K562 (cell line): ENCODE measurements at regions not wholly inside any gene's neighbourhood (a gene's known extent, or its start where the extent isn't known, plus 50 kb on each side); places are given as distances from the start of the nearest gene placed in this dataset.

Experiments
- ATAC-seq: fragments of 200-7000 bp; cut with Tn5 transposase; 3 replicates; pipeline ENCODE4 v1.9.1; 2020; ENCODE audit warnings: moderate library complexity
- BruUV-seq: library from RNA; stranded (reverse); fragments of 400-500 nt; replicated peaks from 2 replicates; lab custom pipeline; 2021; lab: Mats Ljungman, UMichigan
- CTCF ChIA-PET: fragments of 300-600 bp; formaldehyde crosslinking; extraction: SDS; loops from one replicate; lab custom pipeline; 2021; ENCODE audit warnings: low intra/inter-chr PET ratio; lab: Yijun Ruan, JAX
- POLR2A ChIA-PET: fragments of 300-600, 350-650 bp; sonication (Branson Sonifier 250); formaldehyde crosslinking; extraction: SDS; loops from one replicate; lab custom pipeline; 2021; ENCODE audit warnings: antibody characterized with exemption, inconsistent platforms; lab: Yijun Ruan, JAX
- DNase-seq, 4 experiments: peaks; one replicate each; pipeline versions ENCODE4 v3.0.0 to v3.0.0-alpha.2; 2011 to 2018; ENCODE audit warnings: low spot score in 3 of 4, mixed read lengths in 3 of 4; ENCODE audit errors: extremely low read depth in 1 of 4
- FAIRE-seq: peaks from 2 replicates; lab custom pipeline; 2011; peaks lifted over from hg19 to GRCh38; lab: Jason Lieb, UNC
- H2AFZ ChIP-seq: 2 replicates; pipeline ENCODE4 v1.6.0; 2011; ENCODE audit warnings: low read depth, low read length, control low read depth, inconsistent platforms
- H3K27ac ChIP-seq: fragments of 200-600 bp; 3 replicates; pipeline ENCODE4 v1.8.0; 2011; ENCODE audit warnings: low read depth, mild to moderate bottlenecking, control low read depth, inconsistent platforms, low read length, moderate library complexity, mixed read lengths; ENCODE audit errors: extremely low read depth
- H3K27me3 ChIP-seq, 2 experiments: fragments of 300-600 bp in 1 of 2; 2 replicates in 1 of 2; 3 replicates in 1 of 2; pipeline versions ENCODE4 v1.6.0 to v1.8.0; 2011; ENCODE audit warnings: inconsistent platforms in 2 of 2, low read length in 2 of 2, mild to moderate bottlenecking in 1 of 2, mixed read lengths in 1 of 2, moderate library complexity in 1 of 2; ENCODE audit not compliant: control insufficient read depth in 2 of 2, insufficient read depth in 2 of 2
- H3K36me3 ChIP-seq: fragments of 300-600 bp; 3 replicates; pipeline ENCODE4 v1.8.0; 2011; ENCODE audit warnings: mild to moderate bottlenecking, low read length, inconsistent platforms; ENCODE audit not compliant: control insufficient read depth, insufficient read depth
- H3K4me1 ChIP-seq, 2 experiments: fragments of 200-600 bp in 1 of 2; replicated peaks in 1 of 2; 2 replicates in 1 of 2; 3 replicates in 1 of 2; pipeline versions ENCODE4 v1.5.1 to v1.8.0; 2011; ENCODE audit warnings: inconsistent platforms in 2 of 2, low read length in 2 of 2, mild to moderate bottlenecking in 1 of 2, mixed read lengths in 1 of 2, moderate library complexity in 1 of 2; ENCODE audit not compliant: control insufficient read depth in 2 of 2, insufficient read depth in 2 of 2
- H3K4me2 ChIP-seq: 2 replicates; pipeline ENCODE4 v1.6.1; 2011; ENCODE audit warnings: low read length, control low read depth, inconsistent platforms, mixed read lengths; ENCODE audit not compliant: insufficient read depth
- H3K4me3 ChIP-seq: fragments of 200-600 bp; sonication (generic), shearing (Covaris generic); 2 replicates; pipeline ENCODE4 v1.5.1; 2016; ENCODE audit warnings: control low read depth, inconsistent platforms
- H3K79me2 ChIP-seq: fragments of 200-600 bp; 3 replicates; pipeline ENCODE4 v1.8.0; 2011; ENCODE audit warnings: low read length, inconsistent platforms; ENCODE audit not compliant: control insufficient read depth, insufficient read depth
- H3K9ac ChIP-seq, 2 experiments: 2 replicates each; pipeline versions ENCODE4 v1.6.0 to v1.6.1; 2011; ENCODE audit warnings: low read depth in 2 of 2, low read length in 2 of 2, control low read depth in 1 of 2, inconsistent platforms in 1 of 2, mild to moderate bottlenecking in 1 of 2, mixed read lengths in 1 of 2; ENCODE audit not compliant: insufficient read depth in 1 of 2
- H3K9me1 ChIP-seq: one replicate; pipeline ENCODE4 v1.6.0; 2011; ENCODE audit warnings: inconsistent platforms, mild to moderate bottlenecking, low read length, moderate library complexity; ENCODE audit not compliant: control insufficient read depth, insufficient read depth
- H3K9me3 ChIP-seq: replicated peaks from 2 replicates; pipeline ENCODE4 v1.5.1; 2011; ENCODE audit warnings: low read depth, low read length, inconsistent platforms; ENCODE audit not compliant: control insufficient read depth, insufficient read depth
- H4K20me1 ChIP-seq: replicated peaks from 2 replicates; pipeline ENCODE4 v1.6.1; 2011; ENCODE audit warnings: low read length, inconsistent platforms, mixed read lengths; ENCODE audit not compliant: control insufficient read depth, insufficient read depth
- BDP1 ChIP-seq: IDR thresholded peaks from 3 replicates; pipeline ENCODE4 v1.6.1; 2011; ENCODE audit not compliant: insufficient read length, insufficient read depth
- DNMT1 ChIP-seq: fragments of 450-650 bp; IDR thresholded peaks from 2 replicates; pipeline ENCODE4 v1.6.1; 2016; ENCODE audit warnings: antibody characterized with exemption, mild to moderate bottlenecking
- FUS ChIP-seq: fragments of 200-400 bp; formaldehyde crosslinking; optimal IDR thresholded peaks from 2 replicates; pipeline ENCODE3; 2017; ENCODE audit warnings: low read depth, low read length
- HNRNPK ChIP-seq: fragments of 200-400 bp; formaldehyde crosslinking; IDR thresholded peaks from one replicate; pipeline ENCODE4 v1.6.1; 2018; ENCODE audit warnings: mild to moderate bottlenecking, low read depth, low read length; ENCODE audit not compliant: poor library complexity, severe bottlenecking
- HNRNPLL ChIP-seq: fragments of 200-400 bp; formaldehyde crosslinking; IDR thresholded peaks from 2 replicates; pipeline ENCODE4 v1.6.1; 2017; ENCODE audit warnings: low read length, low read depth, mild to moderate bottlenecking; ENCODE audit not compliant: poor library complexity, severe bottlenecking
- ID3 ChIP-seq, 2 experiments: fragments of 250-450 bp in 1 of 2; fragments of 450-650 bp in 1 of 2; sonication (Bioruptor Pico) in 1 of 2; IDR thresholded peaks; 2 replicates each; pipeline versions ENCODE4 v1.6.1 to v1.8.0; 2016 to 2021; ENCODE audit warnings: mild to moderate bottlenecking in 2 of 2, moderate library complexity in 2 of 2, missing compliant biosample characterization in 1 of 2, missing genetic modification characterization in 1 of 2
- KLF6 ChIP-seq: fragments of 250-450 bp; sonication (Bioruptor Pico); IDR thresholded peaks from 2 replicates; pipeline ENCODE4 v1.4.0; 2020; ENCODE audit warnings: mild to moderate bottlenecking, moderate library complexity, borderline replicate concordance
- NELFE ChIP-seq: IDR thresholded peaks from 2 replicates; pipeline ENCODE4 v1.6.1; 2011; ENCODE audit warnings: mild to moderate bottlenecking; ENCODE audit not compliant: insufficient read depth, insufficient read length
- SRSF3 ChIP-seq: fragments of 200-400 bp; formaldehyde crosslinking; IDR thresholded peaks from 2 replicates; pipeline ENCODE4 v1.6.1; 2016; ENCODE audit warnings: mild to moderate bottlenecking, low read length, moderate library complexity; ENCODE audit not compliant: insufficient read depth
- TEAD2 ChIP-seq: fragments of 450-650 bp; IDR thresholded peaks from 2 replicates; pipeline ENCODE4 v1.6.1; 2016; ENCODE audit warnings: missing genetic modification characterization, control low read depth, missing compliant biosample characterization
- USF2 ChIP-seq: sonication (generic); formaldehyde crosslinking; IDR thresholded peaks from 2 replicates; pipeline ENCODE4 v1.5.0; 2020; ENCODE audit warnings: missing genetic modification reagents
- ZEB2 ChIP-seq: fragments of 450-650 bp; IDR thresholded peaks from 2 replicates; pipeline ENCODE4 v1.6.1; 2016
- ZNF133 ChIP-seq: fragments of 250-450 bp; sonication (Bioruptor Pico); IDR thresholded peaks from 2 replicates; pipeline ENCODE4 v1.4.0; 2020; ENCODE audit warnings: mild to moderate bottlenecking
- ZNF282 ChIP-seq: sonication (generic); formaldehyde crosslinking; IDR thresholded peaks from 2 replicates; pipeline ENCODE4 v1.8.1; 2023; ENCODE audit warnings: missing genetic modification reagents
- ZNF609 ChIP-seq: sonication (generic); formaldehyde crosslinking; IDR thresholded peaks from 2 replicates; pipeline ENCODE4 v1.8.1; 2023; ENCODE audit warnings: missing genetic modification reagents, mild to moderate bottlenecking, borderline replicate concordance
- ZNF644 ChIP-seq: fragments of 200-800 bp; sonication (Bioruptor generic); IDR thresholded peaks from 2 replicates; pipeline ENCODE4 v1.6.1; 2016; ENCODE audit warnings: low read depth, missing genetic modification characterization, missing compliant biosample characterization
- ZNF785 ChIP-seq: fragments of 250-450 bp; sonication (Bioruptor Pico); IDR thresholded peaks from 2 replicates; pipeline ENCODE4 v1.4.0; 2020; ENCODE audit warnings: mild to moderate bottlenecking
- WGBS: fragments of 100-300 bp; shearing (Covaris generic); methylation state at CpG from one replicate; pipeline ENCODE4 v1.1.6; 2016; ENCODE audit warnings: low coverage, mixed read lengths; ENCODE audit not compliant: insufficient coverage; ENCODE audit errors: missing lambda C conversion rate; 5-methylcytosine and 5-hydroxymethylcytosine counted together
- in situ Hi-C: fragments of 300-500 bp; cut with MboI; formaldehyde crosslinking; loops from 4 replicates; pipeline ENCODE4 v1.15.0; 2018; ENCODE audit warnings: inconsistent platforms, mixed read lengths
- intact Hi-C: fragments of 100-400 bp; cut with micrococcal nuclease; formaldehyde crosslinking; loops from 2 replicates; pipeline ENCODE4 v1.14.2; 2022

GRCh38 chr6:169960886-169961611 is 209.6 kb downstream of the ERMARD start:
- Histone ChIP-seq H3K4me1 (peaks cover 0 to 18% of the 10 kb centered on the region in 2 experiments; a peak in 2 of 5 replicates), H3K27ac (no peak overlapping the region), H3K27me3 (peaks cover 24 to 88% of the 10 kb centered on the region in 2 experiments; a peak in 4 of 5 replicates), H3K4me3 (no peak overlapping the region), H3K4me2 (no peak overlapping the region), H3K9me3 (no peaks in the 10 kb centered on the region), H3K9ac (no peak overlapping the region), H3K79me2 (no peaks in the 10 kb centered on the region), H4K20me1 (peaks cover 4% of the 10 kb centered on the region), H3K36me3 (no peaks in the 10 kb centered on the region), H3K9me1 (no peaks in the 10 kb centered on the region), H2AFZ (no peak overlapping the region)
- no peak for FAIRE-seq
- WGBS, result 6% methylated on average over 11 of the region's 12 CpGs
- DNase-seq, result no peak
- TF ChIP-seq NELFE (no peak), DNMT1 (no peak), ZNF785 (CRISPR knock-in tag) (no peak), SRSF3 (no peak), KLF6 (no peak), ID3 (CRISPR knock-in tag; IDR thresholded peaks at IDR 0.05) (no peak), ID3 (tag; IDR thresholded peaks at IDR 0.05) (no peak), ZNF609 (CRISPR knock-in tag) (no peak), HNRNPK (no peak), USF2 (CRISPR knock-in tag) (no peak), TEAD2 (tag) (no peak), FUS (no peak), ZNF133 (no peak), ZNF644 (tag) (no peak), ZEB2 (no peak), HNRNPLL (no peak), BDP1 (no peak), ZNF282 (CRISPR knock-in tag) (no peak)
- ChIA-PET CTCF (no interaction called here), POLR2A (interaction anchor here (0.6 kb wide), 1 partner anchor 411 kb away, joined by 3 read pairs; no protein-coding TSS in a partner anchor)
- intact Hi-C loops (no loop called here), in situ Hi-C loops (no loop called here)
- BruUV-seq, result no TSS peak
- no peak; the same call in 2 of the 3 replicates for ATAC-seq
